ES-I3 (cell line): ENCODE measurements at regions not wholly inside any gene's neighbourhood (a gene's known extent, or its start where the extent isn't known, plus 50 kb on each side); places are given as distances from the start of the nearest gene placed in this dataset.
"Not testable (repeated sequence)": the region's sequence is repeated elsewhere in the genome, so short reads cannot be mapped to it uniquely, and the experiment has no call there.

Source experiments
- H3K36me3 ChIP-seq: 2 replicates; pipeline ENCODE4 v1.6.1; 2013; ENCODE audit warnings: mild to moderate bottlenecking, low read length, control low read depth, moderate library complexity; ENCODE audit not compliant: insufficient read depth
- H3K4me1 ChIP-seq: 2 replicates; pipeline ENCODE4 v1.6.1; 2013; ENCODE audit warnings: mild to moderate bottlenecking, control low read depth, low read length; ENCODE audit not compliant: insufficient read depth
- H3K9ac ChIP-seq: 2 replicates; pipeline ENCODE4 v1.6.1; 2013; ENCODE audit warnings: low read depth, mild to moderate bottlenecking, low read length, moderate library complexity
- H3K9me3 ChIP-seq: 2 replicates; pipeline ENCODE4 v1.6.1; 2013; ENCODE audit warnings: mild to moderate bottlenecking, low read length, moderate library complexity; ENCODE audit not compliant: control insufficient read depth, insufficient read depth

DNA sequence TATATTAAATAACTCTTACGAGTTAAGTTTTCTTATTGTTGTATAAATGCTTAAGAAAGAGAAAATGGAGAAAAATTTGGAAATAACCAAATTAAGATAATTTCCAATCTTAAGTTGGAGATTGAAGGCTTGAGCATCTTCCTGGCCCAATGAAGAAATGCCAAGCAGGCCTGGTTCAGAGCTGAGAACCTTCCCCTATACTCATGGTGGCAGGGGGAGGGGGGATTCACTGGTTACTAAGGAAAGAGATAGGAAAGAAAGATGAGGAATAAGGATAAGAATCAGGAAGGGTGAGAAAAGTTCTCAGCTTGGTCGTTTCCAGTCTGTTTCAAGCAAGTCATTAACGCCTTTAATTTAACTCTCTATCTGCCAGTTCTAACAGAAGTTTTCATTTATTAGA is 166.2 kb downstream of the AVL9 start:
- Histone ChIP-seq H3K9ac (no peak overlapping the region), H3K36me3 (no peaks in the 10 kb centered on the region), H3K9me3 (no peaks in the 10 kb centered on the region), H3K4me1 (no peaks in the 10 kb centered on the region)

DNA sequence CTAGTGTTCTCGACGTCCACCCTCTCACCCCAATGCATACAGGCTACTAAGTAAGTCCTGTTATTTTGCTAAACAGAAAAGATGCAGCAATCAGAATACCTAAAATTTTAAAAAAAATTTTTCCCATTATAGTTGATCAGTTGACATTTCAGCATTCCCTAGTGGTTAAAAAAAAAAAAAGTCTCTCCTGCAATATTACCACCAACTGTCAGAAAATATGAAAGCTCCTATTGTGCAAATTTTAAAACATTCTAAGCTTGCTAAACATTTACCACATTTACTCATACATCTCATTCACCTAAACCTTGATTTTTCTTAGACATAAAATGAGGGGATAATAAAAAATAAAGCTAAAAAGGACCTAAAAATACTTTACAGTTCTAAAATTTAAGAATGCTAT is 165.6 kb downstream of the AVL9 start:
- no peaks in the 10 kb centered on the region for H3K36me3 ChIP-seq
- H3K9me3 ChIP-seq: no peaks in the 10 kb centered on the region
- H3K4me1 ChIP-seq: no peaks in the 10 kb centered on the region
- no peak overlapping the region for H3K9ac ChIP-seq

- Histone ChIP-seq H3K36me3 (no peaks in the 10 kb centered on the region), H3K9me3 (no peaks in the 10 kb centered on the region), H3K9ac (no peak overlapping the region), H3K4me1 (no peaks in the 10 kb centered on the region)
These were observed 164.6 kb downstream of the AVL9 start for GRCh38 chr7:32659853-32660252.

DNA sequence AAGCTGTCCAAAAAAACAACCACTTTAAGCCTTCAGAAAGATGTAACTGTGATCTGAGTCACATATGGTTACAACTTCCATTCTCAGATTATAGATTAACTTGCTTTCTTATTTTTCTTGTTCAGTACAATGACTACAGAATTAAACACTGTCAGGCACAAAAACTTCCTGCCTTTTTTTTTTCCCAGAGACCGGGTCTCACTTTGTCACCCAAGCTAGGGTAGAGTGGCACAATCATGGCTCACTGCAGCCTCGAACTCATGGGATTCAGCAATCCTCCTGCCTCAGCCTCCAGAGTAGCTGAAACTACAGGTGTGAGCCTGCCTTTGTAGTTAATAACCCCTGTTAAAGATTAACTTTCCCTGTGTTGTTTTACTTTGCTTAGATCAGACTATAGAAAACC is 163.2 kb downstream of the AVL9 start:
- Histone ChIP-seq H3K9me3 (no peaks in the 10 kb centered on the region), H3K36me3 (no peaks in the 10 kb centered on the region), H3K4me1 (no peaks in the 10 kb centered on the region), H3K9ac (no peak overlapping the region)

GRCh38 chr7:32658034-32658433 is 162.7 kb downstream of the AVL9 start:
- no peaks in the 10 kb centered on the region for H3K36me3 ChIP-seq
- no peaks in the 10 kb centered on the region for H3K9me3 ChIP-seq
- H3K9ac ChIP-seq: no peak overlapping the region
- no peaks in the 10 kb centered on the region for H3K4me1 ChIP-seq

GRCh38 chr7:32654549-32654948 is 159.3 kb downstream of the AVL9 start:
- not testable (repeated sequence) for H3K4me1 ChIP-seq, H3K36me3 ChIP-seq, H3K9me3 ChIP-seq, H3K9ac ChIP-seq

DNA sequence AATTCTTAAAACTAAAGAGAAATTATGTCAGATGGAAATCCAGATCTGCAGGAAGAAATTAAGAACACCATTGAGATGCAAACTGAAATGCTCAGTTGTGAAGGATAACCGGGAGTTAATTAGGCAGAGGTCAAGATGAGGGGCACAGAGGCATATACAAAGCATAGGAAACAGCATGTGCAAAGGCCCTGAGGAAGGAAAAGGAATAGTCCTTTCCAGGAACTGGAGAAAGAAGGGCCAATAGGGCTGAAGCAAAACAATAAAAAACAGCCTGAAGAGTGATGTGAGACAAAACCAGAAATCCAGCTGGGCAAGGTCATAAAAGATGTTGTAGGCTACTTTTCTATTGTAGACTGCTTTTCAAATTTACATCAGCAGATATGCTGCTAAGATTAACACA is 155.1 kb downstream of the AVL9 start:
- not testable (repeated sequence) for H3K9me3 ChIP-seq, H3K36me3 ChIP-seq, H3K4me1 ChIP-seq, H3K9ac ChIP-seq

GRCh38 chr7:32648408-32649156 is 153.3 kb downstream of the AVL9 start:
- no peak overlapping the region for H3K9ac ChIP-seq

GRCh38 chr7:32645255-32645654 is 150.0 kb downstream of the AVL9 start:
- not testable (repeated sequence) for H3K9ac ChIP-seq, H3K9me3 ChIP-seq, H3K36me3 ChIP-seq, H3K4me1 ChIP-seq

More at GRCh38 chr7:32648408-32649156, 153.3 kb downstream of the AVL9 start:
- Histone ChIP-seq H3K36me3 (no peaks in the 10 kb centered on the region), H3K9me3 (no peaks in the 10 kb centered on the region), H3K4me1 (no peaks in the 10 kb centered on the region)

DNA sequence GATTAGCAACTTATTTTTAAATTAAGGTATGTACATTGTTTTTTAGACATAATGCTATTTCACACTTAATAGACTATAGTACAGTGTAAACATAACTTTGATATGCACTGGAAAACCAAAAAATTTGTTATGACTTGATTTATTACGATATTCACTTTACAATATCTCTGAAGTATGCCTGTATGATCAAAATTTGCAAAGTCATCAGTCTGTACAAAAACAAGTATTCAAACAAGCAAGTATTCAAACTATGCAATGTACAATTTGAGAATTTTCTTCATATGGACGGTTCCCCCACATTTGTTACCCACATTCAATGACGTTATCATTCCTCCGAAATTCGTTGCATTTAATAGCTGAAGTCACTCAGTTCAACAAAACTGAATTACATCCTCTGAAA is 147.9 kb downstream of the AVL9 start:
- no peaks in the 10 kb centered on the region for H3K9me3 ChIP-seq
- no peaks in the 10 kb centered on the region for H3K36me3 ChIP-seq
- no peaks in the 10 kb centered on the region for H3K4me1 ChIP-seq
- H3K9ac ChIP-seq: no peak overlapping the region

- H3K36me3 ChIP-seq: no peaks in the 10 kb centered on the region
- no peak overlapping the region for H3K9ac ChIP-seq
- H3K9me3 ChIP-seq: no peaks in the 10 kb centered on the region
- H3K4me1 ChIP-seq: no peaks in the 10 kb centered on the region
These were observed 143.8 kb downstream of the AVL9 start for GRCh38 chr7:32639122-32639521.

DNA sequence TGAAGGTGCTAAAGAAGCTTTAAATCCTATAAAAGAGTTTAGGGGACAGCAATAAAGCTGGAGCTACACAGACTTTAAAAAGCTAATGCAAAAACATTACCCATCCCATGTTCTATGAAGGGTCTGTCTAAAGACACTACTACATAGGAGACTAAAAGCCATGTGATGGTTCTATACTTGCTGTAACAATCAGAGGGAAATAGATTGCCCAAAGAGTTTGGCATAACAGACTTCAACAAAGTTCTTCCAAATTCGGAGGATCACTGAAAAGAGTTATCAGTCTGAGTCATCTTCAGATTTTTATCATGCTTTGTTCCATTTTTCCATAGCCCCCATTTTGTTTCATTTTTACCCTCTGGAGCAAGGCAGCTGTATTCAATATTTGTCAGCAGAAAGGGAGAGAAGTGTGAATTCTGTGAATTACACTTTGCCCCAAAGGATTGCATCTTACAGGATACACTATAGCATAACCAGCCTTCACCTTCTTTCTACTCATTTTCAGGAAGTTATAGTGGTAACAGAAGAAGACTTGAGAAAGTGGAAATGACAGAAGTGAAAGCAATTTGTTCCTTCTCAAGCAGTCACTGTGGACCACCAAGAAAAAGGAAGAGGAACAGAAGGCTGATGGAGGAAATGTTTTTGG is 143.3 kb downstream of the AVL9 start:
- H3K9me3 ChIP-seq, H3K9ac ChIP-seq, H3K36me3 ChIP-seq, H3K4me1 ChIP-seq: not testable (repeated sequence)
